H1 (cell line): ENCODE measurements at regions not wholly inside any gene's neighbourhood (a gene's known extent, or its start where the extent isn't known, plus 50 kb on each side); places are given as distances from the start of the nearest gene placed in this dataset.

Experiments used
- CTBP2 ChIP-seq: IDR thresholded peaks from 2 replicates; pipeline ENCODE4 v1.7.0; 2011; ENCODE audit warnings: borderline replicate concordance, mild to moderate bottlenecking, moderate library complexity, mixed read lengths, low read length; ENCODE audit not compliant: insufficient read depth, insufficient read length
- KDM4A ChIP-seq: IDR thresholded peaks from one replicate; pipeline ENCODE4 v1.7.1; 2012; ENCODE audit warnings: low read depth, mild to moderate bottlenecking, moderate library complexity, low read length, inconsistent platforms; ENCODE audit not compliant: severe bottlenecking
- RBBP5 ChIP-seq: IDR thresholded peaks from 2 replicates; pipeline ENCODE4 v1.7.1; 2012; ENCODE audit warnings: low read depth, mild to moderate bottlenecking, inconsistent platforms, low read length, moderate library complexity, borderline replicate concordance
- SP1 ChIP-seq: IDR thresholded peaks from 2 replicates; pipeline ENCODE4 v1.6.1; 2011; ENCODE audit warnings: low read depth, low read length
- SUZ12 ChIP-seq: fragments of 200-600 bp; sonication (generic); IDR thresholded peaks from 2 replicates; pipeline ENCODE4 v1.6.1; 2012; ENCODE audit warnings: mild to moderate bottlenecking, inconsistent platforms, low read length, moderate library complexity, mixed read lengths
- TAF1 ChIP-seq: IDR thresholded peaks from 2 replicates; pipeline ENCODE4 v1.6.1; 2011; ENCODE audit warnings: mild to moderate bottlenecking, low read depth, low read length
- ZNF274 ChIP-seq: IDR thresholded peaks from 2 replicates; pipeline ENCODE4 v1.7.0; 2012; ENCODE audit warnings: low read length, borderline replicate concordance; ENCODE audit errors: extremely low read depth

GRCh38 chr18:44467718-44468117, 213.0 kb upstream of the SETBP1 start (continued):
- TF ChIP-seq KDM4A (no peak), SUZ12 (no peak), TAF1 (no peak), ZNF274 (no peak), RBBP5 (no peak), SP1 (no peak), CTBP2 (no peak)
